Activated CD4-positive, alpha-beta memory T cell treated with anti-CD3 and anti-CD28 coated beads for 36 hours (primary cell): ENCODE measurements at regions not wholly inside any gene's neighbourhood (a gene's known extent, or its start where the extent isn't known, plus 50 kb on each side); places are given as distances from the start of the nearest gene placed in this dataset.

Source experiments
- CTCF ChIA-PET: fragments of 350-600 bp; sonication (Branson Sonifier 250); formaldehyde crosslinking; loops from one replicate; lab custom pipeline; 2021; ENCODE audit warnings: antibody characterized with exemption, inconsistent platforms; lab: Charles Lee
- POLR2A ChIA-PET: fragments of 350-600 bp; sonication (Branson Sonifier 250); formaldehyde crosslinking; loops from one replicate; lab custom pipeline; 2021; ENCODE audit warnings: antibody characterized with exemption; lab: Charles Lee
- DNase-seq: peaks from one replicate; pipeline ENCODE4 v3.0.0-alpha.2; 2020
- H3K27ac Mint-ChIP-seq: one replicate; pipeline ENCODE4 v1.8.0; 2021; ENCODE audit warnings: mixed read lengths
- H3K27me3 Mint-ChIP-seq: one replicate; pipeline ENCODE4 v1.8.0; 2021; ENCODE audit warnings: mixed read lengths
- H3K36me3 Mint-ChIP-seq: one replicate; pipeline ENCODE4 v1.8.0; 2021; ENCODE audit warnings: mixed read lengths
- H3K4me1 Mint-ChIP-seq: one replicate; pipeline ENCODE4 v1.8.0; 2021; ENCODE audit warnings: low read depth, mixed read lengths
- H3K4me3 Mint-ChIP-seq: one replicate; pipeline ENCODE4 v1.8.0; 2021; ENCODE audit warnings: mild to moderate bottlenecking, mixed read lengths
- H3K9me3 Mint-ChIP-seq: one replicate; pipeline ENCODE4 v1.8.0; 2021; ENCODE audit warnings: mixed read lengths
- intact Hi-C: fragments of 100-400 bp; cut with micrococcal nuclease; formaldehyde crosslinking; loops from one replicate; pipeline ENCODE4 v1.15.1; 2023

GRCh38 chr3:139284221-139284620 is 59.6 kb upstream of the MRPS22 start:
- Mint-ChIP-seq H3K9me3 (no peaks in the 10 kb centered on the region), H3K27me3 (no peaks in the 10 kb centered on the region), H3K27ac (no peak overlapping the region), H3K4me1 (no peaks in the 10 kb centered on the region), H3K4me3 (no peak overlapping the region), H3K36me3 (no peaks in the 10 kb centered on the region)
- intact Hi-C loops: no loop called here
- POLR2A ChIA-PET: no interaction called here
- CTCF ChIA-PET: no interaction called here
- DNase-seq: no peak

DNA sequence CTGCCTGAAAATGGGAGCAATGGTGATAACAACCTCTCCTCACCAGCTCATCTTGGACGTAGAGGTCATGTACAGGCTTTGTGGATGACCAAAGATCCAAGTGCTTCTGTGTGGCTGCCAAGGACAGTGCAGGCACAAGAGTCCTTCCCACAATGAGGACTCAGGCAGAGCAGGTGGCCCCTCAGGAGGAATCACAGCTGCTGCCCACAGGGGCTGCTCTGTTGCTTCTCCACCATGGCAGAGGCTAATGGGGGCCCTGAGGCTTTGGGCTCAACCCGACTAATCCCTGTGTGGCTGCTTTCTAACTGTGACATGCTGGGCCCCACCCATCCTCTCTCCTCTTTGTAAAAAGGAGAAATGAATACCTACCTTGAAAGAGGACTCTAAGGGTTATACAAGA is 58.1 kb upstream of the MRPS22 start:
- H3K4me3 Mint-ChIP-seq: no peak overlapping the region
- H3K4me1 Mint-ChIP-seq: no peaks in the 10 kb centered on the region
- DNase-seq: no peak
- no peaks in the 10 kb centered on the region for H3K36me3 Mint-ChIP-seq
- H3K27ac Mint-ChIP-seq: no peak overlapping the region
- ChIA-PET POLR2A (no interaction called here), CTCF (no interaction called here)
- no peaks in the 10 kb centered on the region for H3K27me3 Mint-ChIP-seq
- intact Hi-C loops: no loop called here
- no peaks in the 10 kb centered on the region for H3K9me3 Mint-ChIP-seq

GRCh38 chr3:139286241-139286640 is 57.6 kb upstream of the MRPS22 start:
- Mint-ChIP-seq H3K27ac (no peak overlapping the region), H3K4me1 (no peaks in the 10 kb centered on the region), H3K36me3 (no peaks in the 10 kb centered on the region), H3K4me3 (no peak overlapping the region), H3K9me3 (no peaks in the 10 kb centered on the region), H3K27me3 (no peaks in the 10 kb centered on the region)
- intact Hi-C loops: no loop called here
- ChIA-PET CTCF (no interaction called here), POLR2A (no interaction called here)
- no peak for DNase-seq

- Mint-ChIP-seq H3K4me3 (no peak overlapping the region), H3K27ac (no peak overlapping the region), H3K27me3 (no peaks in the 10 kb centered on the region), H3K9me3 (no peaks in the 10 kb centered on the region), H3K36me3 (no peaks in the 10 kb centered on the region), H3K4me1 (no peaks in the 10 kb centered on the region)
- no peak for DNase-seq
- CTCF ChIA-PET: no interaction called here
- POLR2A ChIA-PET: no interaction called here
- intact Hi-C loops: no loop called here
Observed at GRCh38 chr3:139286825-139287224, 57.0 kb upstream of the MRPS22 start.

- no peaks in the 10 kb centered on the region for H3K9me3 Mint-ChIP-seq
- no peaks in the 10 kb centered on the region for H3K4me1 Mint-ChIP-seq
- intact Hi-C loops: no loop called here
- DNase-seq: no peak
- no peak overlapping the region for H3K27ac Mint-ChIP-seq
- ChIA-PET POLR2A (no interaction called here), CTCF (no interaction called here)
- H3K4me3 Mint-ChIP-seq: no peak overlapping the region
- H3K36me3 Mint-ChIP-seq: no peaks in the 10 kb centered on the region
- no peaks in the 10 kb centered on the region for H3K27me3 Mint-ChIP-seq
Observed at GRCh38 chr3:139287557-139287956, 56.3 kb upstream of the MRPS22 start.

- Mint-ChIP-seq H3K36me3 (no peaks in the 10 kb centered on the region), H3K4me1 (no peaks in the 10 kb centered on the region), H3K9me3 (no peaks in the 10 kb centered on the region), H3K27ac (no peak overlapping the region), H3K27me3 (no peaks in the 10 kb centered on the region), H3K4me3 (no peak overlapping the region)
- CTCF ChIA-PET: no interaction called here
- POLR2A ChIA-PET: no interaction called here
- intact Hi-C loops: no loop called here
- no peak for DNase-seq
Observed at GRCh38 chr3:139288266-139288821, 55.5 kb upstream of the MRPS22 start.

DNA sequence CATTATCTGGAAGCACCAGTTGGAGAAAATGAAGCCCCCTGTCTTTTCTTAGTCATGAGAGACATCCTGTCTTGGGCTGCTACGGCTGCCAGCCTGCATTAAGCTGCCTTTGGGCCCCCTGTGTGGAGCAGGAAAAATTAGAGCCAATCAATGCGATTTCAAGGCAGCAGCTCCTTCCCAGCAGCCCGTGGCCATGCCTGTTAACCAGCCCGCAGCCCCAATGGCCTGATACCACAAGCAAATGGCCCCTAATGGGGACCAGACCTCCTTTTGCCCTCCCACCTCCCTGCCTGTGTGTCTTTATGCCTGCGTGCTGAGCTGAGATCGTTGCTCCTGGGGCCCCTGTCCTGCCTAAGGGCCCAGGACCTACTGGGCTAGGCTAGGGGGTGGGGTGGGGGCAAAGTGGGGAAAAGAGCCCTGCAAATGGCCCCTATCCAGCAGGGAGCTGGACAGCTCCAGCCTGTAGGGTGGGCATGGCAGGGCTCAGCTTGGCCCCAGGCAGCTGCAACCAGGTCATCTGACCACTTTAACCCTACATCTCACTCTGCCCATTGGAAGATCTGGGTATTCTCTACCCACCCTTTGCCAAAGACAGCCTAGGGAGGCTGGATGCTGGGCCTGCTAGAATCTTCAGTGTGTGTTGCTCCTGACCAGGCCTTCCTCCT is 53.8 kb upstream of the MRPS22 start:
- Mint-ChIP-seq H3K36me3 (no peaks in the 10 kb centered on the region), H3K4me3 (no peak overlapping the region), H3K27ac (no peak overlapping the region), H3K9me3 (no peaks in the 10 kb centered on the region), H3K27me3 (no peaks in the 10 kb centered on the region), H3K4me1 (no peaks in the 10 kb centered on the region)
- ChIA-PET CTCF (no interaction called here), POLR2A (interaction anchor here (0.6 kb wide), 1 partner anchor 177 kb away, joined by 3 read pairs; no protein-coding TSS in a partner anchor)
- DNase-seq: no peak
- intact Hi-C loops: no loop called here

GRCh38 chr3:139291276-139292051 is 52.4 kb upstream of the MRPS22 start:
- ChIA-PET CTCF (interaction anchor here (1.0 kb wide), 1 partner anchor 38 kb away, joined by 3 read pairs; no protein-coding TSS in a partner anchor), POLR2A (no interaction called here)
- H3K27ac Mint-ChIP-seq: no peak overlapping the region
- H3K9me3 Mint-ChIP-seq: no peaks in the 10 kb centered on the region
- no peaks in the 10 kb centered on the region for H3K4me1 Mint-ChIP-seq
- no peaks in the 10 kb centered on the region for H3K36me3 Mint-ChIP-seq
- no peak overlapping the region for H3K4me3 Mint-ChIP-seq
- intact Hi-C loops: no loop called here
- H3K27me3 Mint-ChIP-seq: peaks cover 4% of the 10 kb centered on the region
- DNase-seq: no peak

DNA sequence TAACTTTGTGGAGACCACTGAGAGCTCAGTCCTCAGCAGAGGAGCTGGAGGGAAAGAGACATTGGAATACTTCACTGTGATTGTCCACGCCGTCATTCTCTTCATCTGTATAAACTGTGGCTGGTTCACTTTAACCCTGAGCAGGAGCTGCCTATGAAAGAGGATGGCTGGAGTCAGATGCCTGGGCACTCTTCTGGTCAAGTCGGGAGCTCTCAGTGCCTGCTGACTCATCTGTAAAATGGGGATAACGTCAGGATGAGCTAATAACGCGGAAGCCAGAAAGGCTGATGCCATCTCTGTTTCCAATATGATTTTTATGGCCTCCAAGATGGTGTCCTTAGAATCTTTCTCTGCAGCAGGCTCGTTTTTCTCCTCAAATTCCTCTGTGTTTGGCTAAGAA is 51.6 kb upstream of the MRPS22 start:
- ChIA-PET CTCF (interaction anchor here (1.0 kb wide), 1 partner anchor 37 kb away, joined by 3 read pairs; no protein-coding TSS in a partner anchor), POLR2A (no interaction called here)
- H3K4me3 Mint-ChIP-seq: no peak overlapping the region
- no peaks in the 10 kb centered on the region for H3K4me1 Mint-ChIP-seq
- intact Hi-C loops: no loop called here
- no peak overlapping the region for H3K27ac Mint-ChIP-seq
- H3K9me3 Mint-ChIP-seq: no peaks in the 10 kb centered on the region
- H3K36me3 Mint-ChIP-seq: no peaks in the 10 kb centered on the region
- DNase-seq: no peak
- H3K27me3 Mint-ChIP-seq: peaks cover 4% of the 10 kb centered on the region

GRCh38 chr3:139292711-139293664 is 50.8 kb upstream of the MRPS22 start:
- Mint-ChIP-seq H3K36me3 (no peaks in the 10 kb centered on the region), H3K9me3 (no peaks in the 10 kb centered on the region), H3K4me1 (no peaks in the 10 kb centered on the region), H3K4me3 (no peak overlapping the region), H3K27me3 (peaks cover 4% of the 10 kb centered on the region), H3K27ac (no peak overlapping the region)
- intact Hi-C loops: no loop called here
- CTCF ChIA-PET: interaction anchor here (1.0 kb wide), 1 partner anchor 36 kb away, joined by 3 read pairs; no protein-coding TSS in a partner anchor
- POLR2A ChIA-PET: no interaction called here
- DNase-seq: no peak

GRCh38 chr3:139293665-139294023 is 50.2 kb upstream of the MRPS22 start:
- H3K4me1 Mint-ChIP-seq: no peaks in the 10 kb centered on the region
- intact Hi-C loops: no loop called here
- H3K4me3 Mint-ChIP-seq: no peak overlapping the region
- POLR2A ChIA-PET: no interaction called here
- no peak overlapping the region for H3K27ac Mint-ChIP-seq
- H3K36me3 Mint-ChIP-seq: no peaks in the 10 kb centered on the region
- peaks cover 4% of the 10 kb centered on the region for H3K27me3 Mint-ChIP-seq
- DNase-seq: no peak
- CTCF ChIA-PET: no interaction called here
- no peaks in the 10 kb centered on the region for H3K9me3 Mint-ChIP-seq
